NCI-H2196 (cell line): ENCODE measurements at regions not wholly inside any gene's neighbourhood (a gene's known extent, or its start where the extent isn't known, plus 50 kb on each side); places are given as distances from the start of the nearest gene placed in this dataset.

Source experiments
- DNase-seq: peaks from one replicate; lab custom pipeline; 2025; ENCODE audit not compliant: unreplicated experiment; lab: John Stamatoyannopoulos, UW

DNA sequence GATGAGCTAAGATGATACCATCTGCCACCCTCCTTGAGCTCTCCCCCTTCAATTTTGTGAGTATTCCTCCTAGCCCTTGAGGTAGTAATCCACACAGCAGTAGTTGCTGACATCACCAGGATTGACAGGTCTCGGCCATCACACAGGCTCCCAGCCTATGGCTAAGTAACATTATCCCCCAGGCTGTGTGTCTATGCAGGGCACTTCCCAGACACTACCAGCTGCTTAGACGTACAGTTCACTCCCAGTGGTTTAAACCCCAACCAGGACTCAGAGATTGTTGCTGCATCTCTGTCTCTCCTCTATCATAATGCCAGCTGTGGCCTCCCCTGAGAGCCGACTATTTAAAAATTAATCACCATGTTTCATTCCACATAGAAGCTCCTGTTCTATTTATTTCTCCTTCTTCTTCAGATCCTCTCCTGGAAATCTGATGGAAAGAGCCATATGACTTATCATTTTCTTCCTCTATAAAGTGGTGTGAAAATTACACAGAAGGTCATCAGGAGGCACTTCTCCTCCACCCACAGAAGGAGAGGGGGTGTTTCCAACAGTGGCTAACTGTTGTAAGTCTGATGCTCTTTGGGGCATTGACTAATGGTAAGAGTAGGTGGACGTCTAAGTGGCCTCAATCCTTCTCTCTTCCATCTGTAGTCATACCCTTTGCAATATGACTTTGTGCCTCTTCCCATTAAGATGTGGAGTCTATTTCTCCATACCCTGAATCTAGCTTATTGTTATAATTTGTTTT is 396.3 kb downstream of the SETD4 start:
- DNase-seq = peak; percentile 61

GRCh38 chr21:35658242-35658641 is 402.1 kb downstream of the SETD4 start:
- no peak for DNase-seq

DNA sequence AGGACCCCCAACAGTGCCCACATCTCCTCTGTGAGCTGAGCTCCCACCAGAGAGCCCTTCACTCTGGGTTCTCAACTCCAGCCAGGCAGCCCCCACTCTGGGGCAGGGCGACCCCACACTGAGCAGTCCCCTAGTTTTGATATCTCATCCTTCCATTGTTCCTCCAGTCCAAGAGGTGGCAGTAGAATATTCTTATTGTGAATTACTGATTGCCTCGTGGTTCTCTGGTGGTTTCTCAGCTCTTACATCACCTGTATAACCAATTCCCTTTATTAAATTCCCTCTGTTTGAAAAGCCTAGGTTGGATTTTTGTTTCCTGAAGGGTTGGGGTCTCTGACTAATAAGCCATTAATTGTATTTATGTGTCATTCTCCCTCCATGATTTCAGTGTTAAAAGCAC is 407.5 kb downstream of the SETD4 start:
- DNase-seq = no peak

DNA sequence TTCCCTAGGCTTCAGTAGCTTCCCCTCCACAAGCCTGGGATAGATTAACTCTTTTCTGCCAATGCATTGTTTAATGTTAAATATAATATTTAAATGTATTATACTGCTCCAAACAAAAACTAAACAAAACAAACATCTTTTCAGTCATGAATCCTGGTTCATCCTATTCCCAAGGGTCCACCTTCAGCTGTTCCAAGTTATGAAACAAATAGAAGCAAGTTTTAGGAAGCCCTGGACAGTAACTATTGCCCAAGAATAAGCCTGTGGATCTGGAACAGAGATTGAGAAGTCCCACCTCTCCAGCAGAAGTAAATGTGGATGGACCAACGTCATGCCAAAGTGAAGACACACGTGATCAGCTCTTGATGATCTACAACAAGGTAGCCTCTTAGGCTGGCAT is 408.1 kb downstream of the SETD4 start:
- DNase-seq = no peak

DNA sequence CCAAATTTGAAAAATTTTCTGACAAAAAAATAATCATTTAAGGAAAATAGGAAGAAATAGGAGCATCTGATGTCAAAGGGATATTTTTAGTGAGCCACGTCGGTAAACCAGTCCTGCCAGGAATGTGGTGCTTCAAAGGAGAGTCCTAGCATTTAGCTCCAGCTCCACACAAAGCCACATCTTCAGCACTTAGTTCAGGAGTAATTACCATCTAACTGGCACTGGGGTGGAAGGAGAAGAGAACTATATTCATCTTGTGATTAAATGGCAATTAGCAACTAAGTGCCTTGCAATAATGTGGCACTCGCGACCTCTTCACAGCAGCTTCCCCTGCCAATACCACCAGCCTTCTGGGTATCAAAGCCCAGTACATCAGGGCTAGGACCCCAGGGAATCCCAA is 409.1 kb downstream of the SETD4 start:
- DNase-seq = no peak

DNA sequence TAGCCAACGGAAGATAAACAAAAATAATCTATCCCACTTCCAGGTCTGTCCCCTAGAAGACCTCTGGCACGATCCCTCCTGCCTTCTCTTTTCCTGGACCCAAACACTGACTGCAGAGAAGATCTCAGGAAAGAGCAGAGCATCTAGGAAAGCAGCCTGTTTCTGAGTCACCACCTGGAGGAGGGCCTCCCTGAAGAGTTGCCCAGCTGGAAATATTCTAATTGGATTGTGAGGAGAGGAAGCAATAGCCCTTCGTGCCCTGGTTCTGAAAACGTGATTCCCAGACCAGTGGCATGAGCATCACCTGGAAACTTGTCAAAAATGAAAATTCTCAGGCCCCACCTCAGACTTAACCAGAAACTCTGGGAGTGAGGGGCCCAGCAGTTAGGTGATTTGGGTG is 411.1 kb downstream of the SETD4 start:
- peak; percentile 58 for DNase-seq

- peak; percentile 79 for DNase-seq
Observed at GRCh38 chr21:35648512-35648911, 411.8 kb downstream of the SETD4 start.

- DNase-seq = no peak
Observed at GRCh38 chr21:35646606-35647005, 413.7 kb downstream of the SETD4 start.

DNA sequence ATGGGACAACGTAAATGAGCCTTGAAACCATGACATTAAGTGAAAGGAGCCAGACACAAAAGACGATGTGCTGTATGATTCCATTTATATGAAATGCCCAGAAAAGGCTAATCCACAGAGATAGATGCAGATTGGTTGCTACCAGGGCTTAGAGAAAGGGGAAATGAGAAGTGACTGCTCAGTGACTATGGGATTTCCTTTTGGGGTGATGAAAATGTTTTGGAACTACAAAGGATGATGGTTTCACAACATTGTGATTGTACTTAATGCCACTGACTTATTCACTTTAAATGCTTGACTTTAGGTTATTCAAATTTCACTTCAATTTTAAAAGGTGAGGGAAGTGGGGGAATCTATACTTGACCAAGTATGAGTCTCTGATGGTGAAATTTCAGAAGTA is 414.3 kb downstream of the SETD4 start:
- DNase-seq = no peak

DNA sequence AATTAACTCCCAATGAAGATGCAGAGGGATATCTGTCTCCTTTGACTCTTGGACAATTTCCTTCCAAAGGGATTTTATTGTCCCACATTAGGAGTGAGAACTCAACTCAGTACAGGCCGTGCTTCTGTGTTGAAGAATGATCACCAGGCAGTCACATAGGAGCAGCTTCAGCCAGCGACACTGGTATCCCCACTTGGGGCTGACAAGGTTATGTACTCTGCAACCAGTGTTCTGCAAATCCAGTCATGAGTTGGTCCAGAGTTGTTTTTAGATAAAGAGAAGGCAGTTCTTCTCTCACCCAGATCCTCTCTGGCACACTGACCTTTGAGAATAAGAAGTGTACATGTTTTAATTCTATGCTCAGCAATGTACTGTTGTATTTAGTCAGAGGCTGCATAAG is 415.8 kb downstream of the SETD4 start:
- no peak for DNase-seq

- DNase-seq = no peak
Observed at GRCh38 chr21:35643176-35643575, 417.1 kb downstream of the SETD4 start.

- no peak for DNase-seq
Observed at GRCh38 chr21:35641271-35642016, 418.9 kb downstream of the SETD4 start.

DNA sequence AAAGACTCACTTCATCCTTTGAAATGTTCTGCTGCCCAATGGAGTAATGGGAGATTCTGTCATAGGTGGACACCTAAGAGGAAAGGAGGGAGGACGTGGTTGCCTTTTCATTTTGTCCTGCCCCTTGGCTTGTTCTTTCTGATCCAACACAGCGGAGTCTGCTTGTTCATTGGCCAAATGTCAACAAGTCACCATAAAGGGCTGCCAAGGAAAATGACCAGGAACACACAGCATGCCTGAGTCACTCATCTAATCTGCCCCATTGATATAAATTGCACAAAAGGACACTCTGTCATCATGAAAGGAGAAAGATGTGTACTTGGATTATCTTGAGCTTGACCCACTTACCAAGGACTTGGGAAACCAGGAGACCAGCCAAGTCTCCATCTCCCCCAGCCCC is 422.9 kb downstream of the SETD4 start:
- DNase-seq = no peak

- DNase-seq = no peak
Observed at GRCh38 chr21:35635994-35636393, 424.3 kb downstream of the SETD4 start.

GRCh38 chr21:35635261-35635660 is 425.1 kb downstream of the SETD4 start:
- DNase-seq = no peak

- DNase-seq = no peak
Observed at GRCh38 chr21:35633501-35633900, 426.8 kb downstream of the SETD4 start.

DNA sequence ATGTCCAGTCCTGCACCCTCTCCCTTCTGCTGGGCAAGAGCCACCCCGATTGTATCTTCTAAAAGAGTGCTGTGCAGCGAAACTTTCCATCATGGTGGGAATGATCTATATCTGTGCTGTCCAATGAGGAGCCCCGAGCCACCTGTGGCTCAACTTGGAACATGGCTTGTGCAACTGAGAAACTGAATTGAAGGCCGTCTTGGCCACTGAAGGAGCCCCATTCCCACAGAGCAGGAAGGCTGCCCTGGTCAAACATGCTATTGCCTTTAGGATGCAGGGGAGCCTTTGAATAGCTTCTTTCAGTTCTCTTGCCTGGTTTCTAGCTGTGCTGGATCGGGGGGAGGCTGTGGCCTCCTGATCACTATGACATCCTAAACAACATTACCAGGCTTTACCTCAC is 427.6 kb downstream of the SETD4 start:
- DNase-seq = no peak

- no peak for DNase-seq
Observed at GRCh38 chr21:35628316-35628715, 432.0 kb downstream of the SETD4 start.

DNA sequence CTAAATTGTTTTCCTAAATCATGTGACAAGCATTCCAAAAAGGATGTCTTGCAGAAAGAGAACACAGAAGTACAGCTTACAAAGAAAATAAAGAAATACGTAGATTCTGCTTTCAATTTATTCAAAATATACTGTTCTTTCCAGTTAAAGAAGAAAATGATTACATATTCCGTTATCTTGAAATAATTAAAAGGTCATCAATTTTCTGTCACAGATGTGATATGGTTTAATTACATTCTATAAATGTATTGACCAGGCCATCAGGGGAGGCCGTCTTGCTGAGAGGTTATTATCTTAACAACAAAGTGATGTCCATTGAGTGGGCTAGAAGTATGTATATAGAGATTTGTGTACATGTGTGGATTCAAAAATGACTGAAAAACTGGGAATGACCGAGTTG is 432.9 kb downstream of the SETD4 start:
- DNase-seq = no peak

DNA sequence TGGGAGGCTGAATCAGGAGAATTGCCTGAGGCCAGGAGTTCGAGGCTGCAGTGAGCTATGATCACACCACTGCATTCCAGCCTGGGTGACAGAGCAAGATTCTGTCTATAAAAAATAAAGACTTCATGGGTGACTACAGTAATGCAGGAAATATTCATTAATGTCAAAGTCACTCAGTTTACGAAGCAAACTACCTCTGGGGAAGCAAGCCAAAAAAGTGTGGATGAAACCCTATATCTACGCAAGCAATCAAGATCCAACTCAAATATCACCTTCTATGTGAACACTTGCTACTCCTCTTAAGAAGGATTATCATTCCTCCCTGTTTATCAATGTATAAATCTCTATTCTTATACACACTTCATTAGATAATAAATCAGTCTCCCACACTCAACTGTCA is 434.8 kb downstream of the SETD4 start:
- no peak for DNase-seq

- no peak for DNase-seq
Observed at GRCh38 chr21:35624901-35625300, 435.4 kb downstream of the SETD4 start.

GRCh38 chr21:35622612-35623011 is 437.7 kb downstream of the SETD4 start:
- no peak for DNase-seq

DNA sequence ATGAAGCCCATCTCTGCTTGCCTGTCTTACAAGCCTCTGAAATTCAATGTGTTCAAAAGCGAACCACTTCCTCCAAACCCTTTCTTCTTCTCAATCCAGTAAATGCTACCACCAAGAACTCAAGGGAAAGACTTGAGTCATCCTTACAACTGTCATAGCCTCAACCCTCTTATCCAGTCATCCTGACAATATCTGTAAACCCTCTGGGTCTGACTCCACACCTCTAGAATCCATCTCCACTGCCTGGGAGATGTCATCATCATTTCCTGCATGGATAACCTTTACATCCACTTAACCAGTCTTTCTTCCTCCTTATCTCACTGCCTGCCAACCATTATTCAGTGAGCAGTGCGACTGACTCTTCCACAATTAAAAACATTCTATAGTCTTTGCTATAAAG is 441.1 kb downstream of the SETD4 start:
- DNase-seq = no peak
